Right cardiac atrium (tissue), 5 donors: ENCODE measurements at regions not wholly inside any gene's neighbourhood (a gene's known extent, or its start where the extent isn't known, plus 50 kb on each side); places are given as distances from the start of the nearest gene placed in this dataset.
A peak's percentile ranks its signal among the peaks of the same experiment; 100 is the strongest.
"Not testable (repeated sequence)": the region's sequence is repeated elsewhere in the genome, so short reads cannot be mapped to it uniquely, and the experiment has no call there.

Source experiments
- ATAC-seq, 2 donors: fragments of 200-7000 bp; cut with Tn5 transposase; one replicate each; pipeline versions ENCODE4 v1.8.0 to v1.9.1; 2020; ENCODE audit warnings: moderate library complexity in 2 of 2, mild to moderate bottlenecking in 1 of 2
- DNase-seq, 3 donors: peaks; one replicate each; pipeline ENCODE4 v3.0.0-alpha.2; 2020
- H3K27ac ChIP-seq: one replicate; pipeline ENCODE4 v1.5.1; 2013; ENCODE audit warnings: mild to moderate bottlenecking, low read length, control low read depth, moderate library complexity
- H3K27me3 ChIP-seq: one replicate; pipeline ENCODE4 v1.6.1; 2013; ENCODE audit not compliant: control insufficient read depth, insufficient read depth
- H3K4me1 ChIP-seq: one replicate; pipeline ENCODE4 v1.6.1; 2013; ENCODE audit warnings: low read length; ENCODE audit not compliant: control insufficient read depth, insufficient read depth
- H3K4me3 ChIP-seq: one replicate; pipeline ENCODE4 v1.5.1; 2013; ENCODE audit warnings: low read length, control low read depth
- H3K9me3 ChIP-seq: one replicate; pipeline ENCODE4 v1.6.1; 2013; ENCODE audit warnings: low read length; ENCODE audit not compliant: control insufficient read depth
- WGBS: extraction: QIAGEN DNeasy Blood & Tissue Kit; methylation state at CpG from one replicate; pipeline ENCODE4 v1.1.7; 2013; 5-methylcytosine and 5-hydroxymethylcytosine counted together
- intact Hi-C, 4 donors: fragments of 100-400 bp; cut with DNase I; formaldehyde crosslinking; loops; one replicate each; pipeline versions ENCODE4 v1.11.0 to v1.14.0; 2022 to 2023
- donor health status: healthy with polysubstance abuse.
- donor health status: DM: no; HTN: yes; CAD: no.
- donor health status: DM: no; HTN: no; CAD: no.
- donor health status: DM: no; HTN: yes; CAD: no; lungs with severe emphysema.
- donor health status: DM: yes; HTN: yes; CAD: no.

DNA sequence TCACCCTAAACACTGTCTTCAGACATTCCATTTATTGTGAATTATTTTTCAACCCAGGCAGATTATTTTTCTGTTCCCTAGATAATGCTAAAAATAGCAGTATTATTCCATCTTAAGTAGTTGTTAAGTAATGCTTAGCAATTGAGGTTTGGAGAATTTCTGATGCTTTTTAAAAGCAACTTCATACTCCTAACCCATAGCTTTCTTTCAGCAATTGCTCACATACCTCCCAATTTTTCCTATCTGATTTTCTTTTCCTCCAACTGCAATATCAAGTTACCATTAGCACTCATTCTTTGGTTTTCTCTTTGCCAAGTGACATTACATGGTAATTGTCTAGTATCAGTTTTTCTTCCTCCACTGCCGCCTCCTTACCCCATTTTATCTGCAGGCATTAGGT lies 104.7 kb downstream of the GPR85 start:
- ATAC-seq (no peak), DNase-seq (no peak)
- no peaks in the 10 kb centered on the region for H3K9me3 ChIP-seq
- intact Hi-C loops = no loop called here
- H3K27ac ChIP-seq = no peak overlapping the region
- H3K27me3 ChIP-seq = no peaks in the 10 kb centered on the region
- peaks cover 2% of the 10 kb centered on the region for H3K4me1 ChIP-seq
- WGBS = 55% methylated on average over 1 of the region's 1 CpG
- no peak overlapping the region for H3K4me3 ChIP-seq

DNA sequence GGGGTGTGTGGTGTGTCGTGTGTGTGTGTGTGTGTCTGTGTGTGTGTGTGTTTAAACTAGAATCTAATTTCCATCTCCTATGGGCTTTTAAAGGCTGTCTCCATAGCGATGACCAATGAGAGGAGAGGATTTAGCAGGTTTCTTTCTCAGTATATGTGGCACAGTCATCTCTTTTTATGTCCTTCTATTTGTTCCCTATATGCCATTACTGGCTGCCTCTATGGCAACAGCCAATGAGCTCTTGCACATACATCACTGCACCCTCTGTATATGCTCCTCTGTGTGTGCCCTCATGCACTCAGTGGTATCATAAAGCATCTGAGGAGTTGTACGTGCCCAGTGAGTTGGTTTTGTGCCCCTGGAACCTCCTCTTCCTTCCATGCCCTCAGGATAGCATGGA lies 107.6 kb downstream of the GPR85 start:
- ATAC-seq, intact Hi-C loops, DNase-seq: not testable (repeated sequence)

DNA sequence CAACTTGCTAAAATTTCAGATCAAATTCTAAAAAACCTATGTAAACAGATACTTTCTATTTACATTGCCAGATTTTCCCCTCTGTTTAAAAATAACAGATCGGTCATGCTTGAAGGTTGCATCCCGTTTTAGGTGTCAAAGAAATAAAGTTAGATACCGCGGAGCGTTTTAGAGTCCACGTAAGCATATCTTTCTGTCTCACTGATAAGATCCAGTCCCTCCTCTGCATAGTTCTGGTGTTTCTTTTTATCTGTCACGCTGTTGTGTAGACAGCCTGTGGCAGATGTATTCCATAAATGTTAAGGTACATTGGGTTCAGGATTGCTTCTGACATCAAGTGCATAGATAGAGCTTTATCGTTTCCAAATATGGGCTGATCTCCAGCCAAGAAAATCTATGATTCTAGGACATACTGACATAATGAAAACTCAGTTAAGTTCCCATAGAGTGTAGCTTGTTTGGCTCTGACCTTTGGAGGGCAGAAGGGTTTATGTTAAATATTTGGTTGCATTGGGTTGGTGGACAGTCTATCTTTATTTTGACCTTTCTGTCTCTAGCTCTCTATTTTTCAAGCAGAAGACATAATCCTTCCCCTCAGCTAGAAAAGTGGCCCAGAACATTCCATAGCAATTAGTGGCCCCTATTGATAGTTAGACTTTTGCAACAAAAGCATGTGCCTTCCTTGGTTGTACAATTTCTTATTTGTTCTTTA lies 109.2 kb downstream of the GPR85 start:
- 37% methylated on average over 5 of the region's 8 CpGs for WGBS
- H3K27ac ChIP-seq, H3K27me3 ChIP-seq, H3K4me1 ChIP-seq, H3K4me3 ChIP-seq, intact Hi-C loops, H3K9me3 ChIP-seq, DNase-seq: not testable (repeated sequence)
- ATAC-seq = peak; percentile 92 to 95

More for the DNA sequence above, 107.6 kb downstream of the GPR85 start:
- not testable (repeated sequence) for H3K9me3 ChIP-seq, H3K4me1 ChIP-seq, H3K27me3 ChIP-seq, H3K4me3 ChIP-seq, H3K27ac ChIP-seq
- WGBS = 71% methylated on average over 2 of the region's 3 CpGs

DNA sequence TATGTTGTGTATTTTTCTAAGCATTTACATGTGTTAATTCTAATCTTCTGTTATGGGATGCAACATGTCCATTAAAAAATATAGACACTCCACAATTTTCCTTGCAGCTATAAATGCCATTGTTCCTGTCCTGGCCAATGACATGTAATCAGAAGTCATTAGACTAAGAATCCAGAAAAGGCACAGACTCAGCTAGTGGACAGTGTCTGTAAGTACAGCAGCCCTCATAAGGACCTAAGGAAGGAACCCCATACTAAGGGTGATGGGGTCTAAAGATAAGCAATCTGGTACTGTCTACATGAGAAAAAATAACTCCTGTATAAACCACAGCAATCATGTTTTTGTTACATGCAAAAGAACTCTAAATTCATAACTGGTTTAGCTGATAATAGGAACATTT lies 115.9 kb downstream of the GPR85 start:
- Histone ChIP-seq H3K4me1 (no peaks in the 10 kb centered on the region), H3K27me3 (no peaks in the 10 kb centered on the region), H3K9me3 (no peaks in the 10 kb centered on the region), H3K27ac (no peak overlapping the region), H3K4me3 (no peak overlapping the region)
- DNase-seq (no peak), ATAC-seq (peak in 1 of 2 donors; percentile 42)
- intact Hi-C loops = no loop called here

DNA sequence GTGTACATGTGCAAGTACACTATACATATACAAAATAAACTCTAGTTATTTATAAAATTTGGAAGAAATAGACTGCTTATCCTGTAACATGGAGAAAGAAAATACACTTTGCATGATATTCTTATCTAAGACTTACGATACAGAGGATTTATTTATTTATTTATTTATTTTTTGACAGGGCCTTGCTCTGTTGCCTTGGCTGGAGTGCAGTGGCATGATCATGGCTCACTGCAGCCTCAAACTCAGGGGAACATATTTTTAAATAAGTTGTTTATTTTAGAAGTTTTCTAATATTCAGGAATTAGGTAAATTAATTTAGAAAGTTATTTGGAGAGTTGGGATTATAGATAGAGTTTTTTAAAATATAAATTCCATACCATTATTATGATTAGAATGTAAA lies 116.7 kb downstream of the GPR85 start:
- no peak overlapping the region for H3K27ac ChIP-seq
- intact Hi-C loops = no loop called here
- WGBS = 29% methylated on average over 1 of the region's 1 CpG
- no peak for DNase-seq
- H3K4me1 ChIP-seq = no peaks in the 10 kb centered on the region
- no peak overlapping the region for H3K4me3 ChIP-seq
- H3K27me3 ChIP-seq = no peaks in the 10 kb centered on the region
- no peaks in the 10 kb centered on the region for H3K9me3 ChIP-seq
- ATAC-seq = no peak

DNA sequence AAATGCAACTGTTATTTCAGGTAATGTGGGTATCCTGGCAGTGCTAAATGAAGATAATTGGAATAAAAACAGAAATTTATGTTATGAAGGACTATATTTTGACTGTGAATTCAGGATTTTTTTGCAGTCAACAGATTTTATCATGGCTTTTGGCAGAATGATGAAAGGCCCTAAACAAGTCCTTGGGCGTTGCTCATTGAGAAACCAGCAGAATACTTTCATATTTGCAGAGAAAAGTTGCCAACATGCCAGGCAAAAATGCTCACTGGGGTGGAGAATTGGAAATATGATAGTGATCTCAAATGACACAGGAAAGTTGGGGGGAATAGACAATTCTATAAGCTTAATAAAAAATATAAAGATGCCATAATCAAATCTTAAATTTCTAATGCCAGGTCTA lies 121.1 kb downstream of the GPR85 start:
- no peak overlapping the region for H3K4me3 ChIP-seq
- no peaks in the 10 kb centered on the region for H3K9me3 ChIP-seq
- DNase-seq (no peak), ATAC-seq (no peak)
- WGBS = 49% methylated on average over 1 of the region's 1 CpG
- no peak overlapping the region for H3K27ac ChIP-seq
- no peaks in the 10 kb centered on the region for H3K4me1 ChIP-seq
- intact Hi-C loops = no loop called here
- H3K27me3 ChIP-seq = no peaks in the 10 kb centered on the region

DNA sequence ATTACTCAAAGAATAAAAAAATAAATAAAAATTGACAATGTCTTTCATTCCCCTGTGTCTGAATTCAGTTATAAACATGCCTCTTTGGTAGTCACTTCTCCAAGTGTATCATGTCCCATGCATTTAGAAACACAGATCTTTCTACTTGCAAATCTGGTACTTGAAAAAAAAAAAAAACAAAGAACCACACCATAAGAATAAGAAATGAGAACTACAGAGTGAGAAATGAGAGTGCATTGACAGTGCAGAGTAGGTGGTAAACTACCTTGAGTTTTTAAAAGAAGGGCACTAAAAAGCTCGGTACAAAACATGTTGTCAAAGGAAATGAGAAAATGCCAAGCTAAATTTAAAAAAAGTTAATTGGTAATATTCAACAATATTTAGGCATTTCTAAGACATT lies 123.0 kb downstream of the GPR85 start:
- no peak overlapping the region for H3K27ac ChIP-seq
- WGBS = 80% methylated on average over 1 of the region's 1 CpG
- intact Hi-C loops = no loop called here

DNA sequence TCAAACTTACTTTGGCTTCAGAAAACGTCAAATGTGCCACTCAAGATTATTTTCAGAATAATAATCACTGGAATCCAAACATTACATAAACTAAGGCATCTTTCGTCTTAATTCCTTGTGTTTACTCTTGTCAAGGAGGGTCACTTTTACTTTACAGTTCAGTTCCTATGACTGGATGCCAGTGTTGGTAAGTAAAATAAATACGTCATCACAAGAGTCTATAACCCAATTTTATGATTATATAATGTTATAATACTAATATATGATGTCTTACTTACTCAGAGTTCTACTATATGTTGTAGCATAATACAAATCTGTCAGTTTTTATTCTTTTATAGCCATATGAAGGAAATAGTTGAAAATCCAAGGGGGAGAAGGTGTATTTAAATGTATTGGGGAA lies 123.8 kb downstream of the GPR85 start:
- WGBS = 68% methylated on average over 3 of the region's 3 CpGs
- ATAC-seq = no peak
- Histone ChIP-seq H3K9me3 (no peaks in the 10 kb centered on the region), H3K27me3 (no peaks in the 10 kb centered on the region), H3K27ac (no peak overlapping the region), H3K4me3 (no peak overlapping the region), H3K4me1 (no peaks in the 10 kb centered on the region)
- intact Hi-C loops = no loop called here
- DNase-seq = no peak

More for the DNA sequence above, 123.0 kb downstream of the GPR85 start:
- H3K27me3 ChIP-seq = no peaks in the 10 kb centered on the region
- no peaks in the 10 kb centered on the region for H3K4me1 ChIP-seq
- no peak for DNase-seq
- no peak overlapping the region for H3K4me3 ChIP-seq
- ATAC-seq = no peak
- no peaks in the 10 kb centered on the region for H3K9me3 ChIP-seq

DNA sequence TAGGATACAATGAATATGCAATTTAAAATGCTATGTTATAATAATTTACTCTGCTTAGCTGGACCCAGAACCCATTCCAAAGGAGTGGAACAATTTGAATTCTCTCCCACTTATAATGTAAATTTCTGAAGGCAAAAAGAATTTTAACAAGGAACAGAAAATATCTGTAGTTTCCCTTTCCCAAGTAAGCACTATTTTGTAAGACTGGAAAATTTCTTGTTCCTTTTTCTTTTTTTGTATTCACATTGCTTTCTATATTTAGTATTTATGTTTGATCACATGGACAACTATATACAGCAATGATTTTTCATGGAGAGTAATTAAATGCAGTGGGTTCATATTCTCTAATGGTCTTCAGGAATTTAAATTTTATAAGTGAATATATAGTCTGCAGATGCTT lies 127.4 kb downstream of the GPR85 start:
- ATAC-seq (no peak), DNase-seq (no peak)
- intact Hi-C loops = no loop called here
- H3K27ac ChIP-seq = no peak overlapping the region
- H3K4me3 ChIP-seq = no peak overlapping the region
- H3K9me3 ChIP-seq = no peaks in the 10 kb centered on the region
- no peaks in the 10 kb centered on the region for H3K4me1 ChIP-seq
- H3K27me3 ChIP-seq = no peaks in the 10 kb centered on the region

DNA sequence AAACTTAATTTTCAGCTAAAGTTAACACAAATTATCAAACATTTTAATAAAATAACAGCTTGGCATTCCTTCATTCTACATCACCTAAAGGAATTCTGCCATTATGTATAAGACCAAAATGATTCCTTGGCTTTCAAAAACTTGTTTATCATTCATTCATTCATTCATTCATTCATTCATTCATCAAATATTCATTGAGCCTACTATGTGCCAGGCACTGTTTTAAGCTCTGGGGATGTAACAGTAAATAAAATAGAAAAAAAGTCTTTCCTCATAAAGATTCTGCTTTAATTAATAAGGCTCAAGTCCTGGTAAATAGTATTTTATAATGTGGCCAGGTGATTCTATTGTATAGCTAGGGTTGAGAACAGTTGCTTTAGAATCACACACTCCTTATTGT lies 127.9 kb downstream of the GPR85 start:
- intact Hi-C loops = no loop called here
- Histone ChIP-seq H3K4me1 (no peaks in the 10 kb centered on the region), H3K4me3 (no peak overlapping the region), H3K27ac (no peak overlapping the region), H3K9me3 (no peaks in the 10 kb centered on the region), H3K27me3 (no peaks in the 10 kb centered on the region)
- no peak for ATAC-seq
- DNase-seq = no peak

DNA sequence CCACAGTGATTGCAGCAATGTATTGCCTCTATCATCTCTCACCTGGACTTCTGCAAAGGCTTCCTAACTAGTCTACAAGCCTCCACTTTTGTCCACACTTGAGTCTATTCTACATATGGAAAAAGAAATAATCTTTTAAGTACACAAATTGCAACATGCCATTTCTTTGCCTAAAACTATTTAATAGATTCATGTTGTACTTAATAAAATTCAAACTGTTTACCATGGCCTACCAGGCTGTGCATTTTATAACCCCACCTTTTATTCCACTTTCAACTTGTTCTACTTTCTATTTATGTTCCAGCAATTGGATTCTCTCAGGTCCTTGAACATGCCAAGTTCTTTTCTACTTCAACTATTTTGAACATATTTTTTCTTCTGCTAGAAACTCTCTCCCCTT lies 128.7 kb downstream of the GPR85 start:
- H3K9me3 ChIP-seq = no peaks in the 10 kb centered on the region
- H3K4me3 ChIP-seq = no peak overlapping the region
- intact Hi-C loops = no loop called here
- H3K4me1 ChIP-seq = no peaks in the 10 kb centered on the region
- no peak for ATAC-seq
- no peak overlapping the region for H3K27ac ChIP-seq
- H3K27me3 ChIP-seq = no peaks in the 10 kb centered on the region
- no peak for DNase-seq

DNA sequence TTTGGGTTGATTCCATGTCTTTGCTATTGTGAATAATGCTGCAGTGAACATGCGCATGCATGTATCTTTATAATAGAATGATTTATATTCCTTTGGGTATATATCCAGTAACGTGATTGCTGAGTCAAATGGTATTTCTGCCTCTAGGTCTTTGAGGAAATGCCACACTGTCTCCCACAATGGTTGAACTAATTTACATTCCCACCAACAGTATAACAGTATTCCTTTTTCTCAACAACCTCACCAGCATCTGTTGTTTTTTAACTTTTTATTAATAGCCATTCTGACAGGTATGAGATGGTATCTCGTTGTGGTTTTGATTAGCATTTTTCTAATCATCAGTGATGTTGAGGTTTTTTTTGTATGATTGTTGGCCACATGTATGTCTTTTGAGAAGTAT lies 133.6 kb downstream of the GPR85 start:
- H3K27me3 ChIP-seq, H3K9me3 ChIP-seq, intact Hi-C loops, H3K4me3 ChIP-seq, H3K4me1 ChIP-seq, ATAC-seq, H3K27ac ChIP-seq, DNase-seq: not testable (repeated sequence)
- 83% methylated on average over 3 of the region's 3 CpGs for WGBS
